HCT116 (cell line): ENCODE measurements at regions not wholly inside any gene's neighbourhood (a gene's known extent, or its start where the extent isn't known, plus 50 kb on each side); places are given as distances from the start of the nearest gene placed in this dataset.

ENCODE experiments used
- ATAC-seq: fragments of 200-7000 bp; cut with Tn5 transposase; 2 replicates; pipeline ENCODE4 v1.9.1; 2020; ENCODE audit warnings: mild to moderate bottlenecking, moderate library complexity
- BruUV-seq: library from RNA; stranded (reverse); fragments of 400-500 nt; replicated peaks from 2 replicates; lab custom pipeline; 2021; lab: Mats Ljungman, UMichigan
- CTCF ChIA-PET: fragments of 300-600 bp; sonication (Branson Sonifier 250); formaldehyde crosslinking; loops from one replicate; lab custom pipeline; 2021; ENCODE audit warnings: antibody characterized with exemption; lab: Charles Lee
- POLR2A ChIA-PET: fragments of 300-600, 350-600 bp; sonication (Branson Sonifier 250); formaldehyde crosslinking; loops from one replicate; lab custom pipeline; 2021; ENCODE audit warnings: antibody characterized with exemption; lab: Charles Lee
- RAD21 ChIA-PET, 2 experiments: fragments of 300-600 bp; sonication (Branson Sonifier 250); formaldehyde crosslinking; loops; one replicate each; lab custom pipeline; 2023; ENCODE audit warnings: low total read pairs in 2 of 2; ENCODE audit not compliant: uncharacterized antibody in 2 of 2, unreplicated experiment in 2 of 2, low non-redundant PET in 1 of 2; lab: Charles Lee
- DNase-seq: peaks from one replicate; pipeline ENCODE4 v3.0.0-alpha.2; 2010; ENCODE audit warnings: low read depth, low spot score
- H2AFZ ChIP-seq: fragments of 200-600 bp; shearing (Covaris generic), sonication (generic); 2 replicates; pipeline ENCODE4 v1.6.1; 2017; ENCODE audit warnings: low read depth, mixed run types, mixed read lengths, antibody characterized with exemption, low read length; ENCODE audit not compliant: poor library complexity, severe bottlenecking
- H3K27ac ChIP-seq: 2 replicates; pipeline ENCODE4 v1.5.1; 2012; ENCODE audit warnings: low read depth, low read length
- H3K27me3 ChIP-seq: fragments of 200-600 bp; sonication (generic); 2 replicates; pipeline ENCODE4 v1.6.1; 2016; ENCODE audit warnings: mixed run types, low read length, mixed read lengths; ENCODE audit not compliant: insufficient read depth
- H3K36me3 ChIP-seq, 2 experiments: fragments of 200-500 bp in 1 of 2; fragments of 200-600 bp in 1 of 2; sonication (Bioruptor generic) in 1 of 2; sonication (generic) in 1 of 2; 2 replicates each; pipeline versions ENCODE4 v1.5.1 to v1.6.1; 2014 to 2016; ENCODE audit warnings: low read length in 2 of 2, inconsistent platforms in 1 of 2, mixed read lengths in 1 of 2, mixed run types in 1 of 2; ENCODE audit not compliant: insufficient read depth in 2 of 2, control insufficient read depth in 1 of 2
- H3K4me1 ChIP-seq, 2 experiments: fragments of 200-600 bp in 1 of 2; sonication (generic) in 1 of 2; 2 replicates each; pipeline versions ENCODE4 v1.5.1 to v1.6.1; 2012 to 2017; ENCODE audit warnings: low read length in 2 of 2, inconsistent platforms in 1 of 2, mild to moderate bottlenecking in 1 of 2, mixed read lengths in 1 of 2, mixed run types in 1 of 2, moderate library complexity in 1 of 2; ENCODE audit not compliant: insufficient read depth in 2 of 2, control insufficient read depth in 1 of 2
- H3K4me2 ChIP-seq: fragments of 200-600 bp; sonication (generic); 2 replicates; pipeline ENCODE4 v1.6.1; 2017; ENCODE audit warnings: mixed run types, low read length, mixed read lengths
- H3K4me3 ChIP-seq, 2 experiments: fragments of 200-600 bp in 1 of 2; sonication (generic) in 1 of 2; replicated peaks in 1 of 2; 2 replicates each; pipeline ENCODE4 v1.5.1; 2011 to 2016; ENCODE audit warnings: low read length in 2 of 2, control low read depth in 1 of 2, low read depth in 1 of 2, mild to moderate bottlenecking in 1 of 2, mixed read lengths in 1 of 2, mixed run types in 1 of 2
- H3K79me2 ChIP-seq: fragments of 200-600 bp; sonication (generic); 2 replicates; pipeline ENCODE4 v1.6.1; 2017; ENCODE audit warnings: mild to moderate bottlenecking, mixed run types, low read length, moderate library complexity, mixed read lengths; ENCODE audit not compliant: insufficient read depth
- H3K9ac ChIP-seq: fragments of 200-600 bp; sonication (generic); 2 replicates; pipeline ENCODE4 v1.6.1; 2016; ENCODE audit warnings: low read length, mixed read lengths
- H3K9me2 ChIP-seq: fragments of 200-600 bp; sonication (generic), shearing (Covaris generic); 2 replicates; pipeline ENCODE4 v1.6.1; 2017; ENCODE audit warnings: mixed run types, mild to moderate bottlenecking, moderate library complexity; ENCODE audit not compliant: insufficient read depth
- H3K9me3 ChIP-seq, 2 experiments: fragments of 200-500 bp in 1 of 2; fragments of 200-600 bp in 1 of 2; sonication (Bioruptor generic) in 1 of 2; sonication (generic) in 1 of 2; 2 replicates each; pipeline ENCODE4 v1.6.1; 2014 to 2017; ENCODE audit warnings: low read length in 2 of 2, mixed read lengths in 2 of 2, inconsistent platforms in 1 of 2, low read depth in 1 of 2, mild to moderate bottlenecking in 1 of 2, mixed run types in 1 of 2, moderate library complexity in 1 of 2; ENCODE audit not compliant: control insufficient read depth in 1 of 2, insufficient read depth in 1 of 2
- H4K20me1 ChIP-seq: fragments of 200-600 bp; sonication (generic), shearing (Covaris generic); 2 replicates; pipeline ENCODE4 v1.6.1; 2017; ENCODE audit warnings: mixed run types, mild to moderate bottlenecking, moderate library complexity; ENCODE audit not compliant: insufficient read depth
- CBX3 ChIP-seq: IDR thresholded peaks from 2 replicates; pipeline ENCODE4 v1.6.1; 2012; ENCODE audit warnings: low read depth
- EZH2phosphoT487 ChIP-seq: fragments of 200-600 bp; IDR thresholded peaks from 2 replicates; pipeline ENCODE4 v1.6.1; 2018; ENCODE audit warnings: antibody characterized with exemption, borderline replicate concordance
- FOSL1 ChIP-seq: IDR thresholded peaks from 2 replicates; pipeline ENCODE4 v1.6.1; 2012; ENCODE audit warnings: low read depth
- JUND ChIP-seq: IDR thresholded peaks from 2 replicates; pipeline ENCODE4 v1.6.1; 2012
- MAX ChIP-seq: IDR thresholded peaks from 2 replicates; pipeline ENCODE4 v1.6.1; 2012
- POLR2AphosphoS5 ChIP-seq: IDR thresholded peaks from 2 replicates; pipeline ENCODE4 v1.6.1; 2011; ENCODE audit warnings: mild to moderate bottlenecking, low read depth, low read length, moderate library complexity
- RAD21 ChIP-seq: IDR thresholded peaks from 2 replicates; pipeline ENCODE4 v1.6.1; 2012; ENCODE audit warnings: low read depth, mild to moderate bottlenecking
- REST ChIP-seq: IDR thresholded peaks from 2 replicates; pipeline ENCODE4 v1.6.1; 2012; ENCODE audit warnings: low read depth
- SIN3A ChIP-seq: IDR thresholded peaks from 2 replicates; pipeline ENCODE4 v1.6.1; 2012; ENCODE audit warnings: low read depth
- ZBTB33 ChIP-seq: IDR thresholded peaks from 2 replicates; pipeline ENCODE4 v1.6.1; 2011; ENCODE audit warnings: mild to moderate bottlenecking, low read length, moderate library complexity; ENCODE audit not compliant: insufficient replicate concordance; ENCODE audit errors: extremely low read depth
- intact Hi-C: fragments of 100-400 bp; cut with micrococcal nuclease; formaldehyde crosslinking; loops from 2 replicates; pipeline ENCODE4 v1.10.0; 2022

- H3K4me1 ChIP-seq, result no peaks in the 10 kb centered on the region
- ChIA-PET POLR2A (no interaction called here), RAD21 (no interaction called here), CTCF (no interaction called here)
- no peak overlapping the region for H3K27ac ChIP-seq
- no peaks in the 10 kb centered on the region for H3K36me3 ChIP-seq
- no peaks in the 10 kb centered on the region for H4K20me1 ChIP-seq
- no peaks in the 10 kb centered on the region for H3K79me2 ChIP-seq
- no peak overlapping the region for H3K4me3 ChIP-seq
- intact Hi-C loops, result no loop called here
- DNase-seq (no peak), ATAC-seq (no peak)
- H3K4me2 ChIP-seq, result no peak overlapping the region
- BruUV-seq, result no TSS peak
- no peak overlapping the region for H3K9ac ChIP-seq
- H3K9me2 ChIP-seq, result no peaks in the 10 kb centered on the region
- no peaks in the 10 kb centered on the region for H3K27me3 ChIP-seq
- peaks cover 24 to 28% of the 10 kb centered on the region in 2 experiments; a peak in 3 of 4 replicates for H3K9me3 ChIP-seq
- TF ChIP-seq FOSL1, result no peak
- TF ChIP-seq JUND, result no peak
- no peak for TF ChIP-seq SIN3A
- TF ChIP-seq RAD21, result no peak
- TF ChIP-seq ZBTB33, result no peak
- no peak for TF ChIP-seq REST
- TF ChIP-seq EZH2phosphoT487, result no peak
- TF ChIP-seq POLR2AphosphoS5, result no peak
- no peak for TF ChIP-seq MAX
- TF ChIP-seq CBX3, result no peak
- H2AFZ ChIP-seq, result no peak overlapping the region
Measured at GRCh38 chr14:27065886-27066285, 468.1 kb upstream of the NOVA1 start.
